Brain microvascular endothelial cell (primary cell): ENCODE measurements at regions not wholly inside any gene's neighbourhood (a gene's known extent, or its start where the extent isn't known, plus 50 kb on each side); places are given as distances from the start of the nearest gene placed in this dataset.
"Not testable (repeated sequence)": the region's sequence is repeated elsewhere in the genome, so short reads cannot be mapped to it uniquely, and the experiment has no call there.

Source experiments
- DNase-seq: peaks from one replicate; pipeline ENCODE4 v3.0.0-alpha.2; 2020
- H3K27ac ChIP-seq: fragments of 250-450 bp; sonication (Bioruptor Pico); 2 replicates; pipeline ENCODE4 v1.5.1; 2020; ENCODE audit warnings: mild to moderate bottlenecking, moderate library complexity
- H3K27me3 ChIP-seq: fragments of 250-450 bp; sonication (Bioruptor Pico); replicated peaks from 2 replicates; pipeline ENCODE4 v1.5.1; 2020; ENCODE audit warnings: mild to moderate bottlenecking
- H3K36me3 ChIP-seq: fragments of 250-450 bp; sonication (Bioruptor Pico); replicated peaks from 2 replicates; pipeline ENCODE4 v1.5.1; 2020; ENCODE audit warnings: mild to moderate bottlenecking
- H3K4me3 ChIP-seq: 2 replicates; pipeline ENCODE4 v1.5.1; 2011; ENCODE audit warnings: low read depth, mild to moderate bottlenecking, control low read depth, low read length, moderate library complexity
- CTCF ChIP-seq: IDR thresholded peaks from 2 replicates; pipeline ENCODE4 v1.5.1; 2011; ENCODE audit warnings: low read depth, mild to moderate bottlenecking, moderate library complexity, low read length, control low read depth, inconsistent platforms; ENCODE audit errors: missing control alignments
- in situ Hi-C: cut with HindIII; loops from 2 replicates; pipeline ENCODE4 v1.10.0; 2017; ENCODE audit warnings: low sequenced_read_pairs, low pct_ligation_motif_present

- Histone ChIP-seq H3K36me3 (no peaks in the 10 kb centered on the region), H3K27me3 (no peaks in the 10 kb centered on the region), H3K4me3 (no peak overlapping the region), H3K27ac (no peak overlapping the region)
- in situ Hi-C loops = no loop called here
- no peak for DNase-seq
- no peak for TF ChIP-seq CTCF
Measured at GRCh38 chr6:11845664-11846577, 67.3 kb upstream of the ADTRP start.

DNA sequence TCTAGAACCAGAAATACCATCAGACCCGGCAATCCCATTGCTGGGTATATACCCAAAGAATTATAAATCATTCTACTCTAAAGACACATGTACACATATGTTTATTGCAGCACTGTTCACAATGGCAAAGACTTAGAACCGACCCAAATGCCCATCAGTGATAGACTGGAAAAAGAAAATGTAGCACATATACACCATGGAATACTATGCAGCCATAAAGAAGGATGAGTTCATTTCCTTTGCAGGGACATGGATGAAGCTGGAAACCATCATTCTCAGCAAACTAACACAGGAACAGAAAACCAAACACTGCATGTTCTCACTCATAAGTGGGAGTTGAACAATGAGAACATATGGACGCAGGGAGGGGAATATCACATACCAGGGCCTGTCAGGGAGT lies 64.2 kb upstream of the ADTRP start:
- H3K4me3 ChIP-seq, DNase-seq, H3K27ac ChIP-seq, H3K36me3 ChIP-seq, in situ Hi-C loops, H3K27me3 ChIP-seq: not testable (repeated sequence)

- Histone ChIP-seq H3K36me3 (no peaks in the 10 kb centered on the region), H3K4me3 (no peak overlapping the region), H3K27me3 (no peaks in the 10 kb centered on the region), H3K27ac (no peak overlapping the region)
- in situ Hi-C loops = no loop called here
- no peak for DNase-seq
- TF ChIP-seq CTCF = no peak
Measured at GRCh38 chr6:11835065-11835464, 56.5 kb upstream of the ADTRP start.

DNA sequence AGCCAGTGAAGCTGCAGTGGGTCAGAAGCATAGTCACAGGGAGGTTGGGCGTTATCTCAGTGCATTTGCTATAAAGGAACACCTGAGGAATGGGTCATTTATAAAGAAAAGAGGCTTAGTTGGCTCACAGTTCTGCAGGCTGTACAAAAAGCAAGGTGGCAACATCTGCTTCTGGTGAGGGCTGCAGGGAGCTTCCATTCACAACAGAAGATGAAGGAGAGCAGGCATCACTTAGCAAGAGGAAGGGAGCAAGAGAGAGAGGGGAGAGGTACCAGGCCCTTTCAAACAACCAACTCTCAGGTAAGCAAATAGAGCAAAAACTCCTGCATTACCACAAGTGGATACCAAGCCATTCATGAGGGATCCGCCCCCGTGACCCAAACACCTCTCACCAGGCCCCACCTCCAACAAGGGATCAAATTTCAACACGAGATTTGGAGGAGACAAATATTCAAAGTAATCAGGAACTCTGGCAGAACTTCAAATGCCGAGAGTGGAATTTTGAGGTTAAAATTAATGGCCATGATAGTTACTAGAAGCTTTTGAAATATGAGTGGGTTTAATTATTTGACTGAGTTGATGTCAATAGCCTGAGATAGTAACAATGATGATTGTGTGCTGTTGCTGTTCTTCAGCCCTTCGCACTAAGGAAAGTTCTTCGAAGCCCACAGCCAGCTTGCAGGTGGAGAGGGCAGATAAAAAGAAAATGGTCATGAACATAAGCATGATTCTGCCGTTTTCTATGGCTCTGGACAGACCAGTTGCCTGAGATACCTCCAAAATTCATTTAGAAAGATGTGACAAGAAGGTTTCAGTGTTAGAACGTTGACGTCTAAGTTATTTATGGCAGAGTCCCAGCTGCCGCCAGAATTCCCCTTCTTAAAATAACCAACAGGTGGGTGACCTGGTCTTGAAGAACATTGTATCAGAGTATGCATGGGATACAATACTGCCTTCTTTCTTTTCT lies 55.3 kb upstream of the ADTRP start:
- Histone ChIP-seq H3K27ac (no peak overlapping the region), H3K36me3 (no peaks in the 10 kb centered on the region), H3K27me3 (no peaks in the 10 kb centered on the region), H3K4me3 (no peak overlapping the region)
- in situ Hi-C loops = no loop called here
- TF ChIP-seq CTCF = no peak
- DNase-seq = no peak

GRCh38 chr6:11831653-11832052 lies 53.0 kb upstream of the ADTRP start:
- H3K36me3 ChIP-seq = no peaks in the 10 kb centered on the region
- TF ChIP-seq CTCF = no peak
- no peak overlapping the region for H3K4me3 ChIP-seq
- DNase-seq = no peak
- in situ Hi-C loops = no loop called here
- no peaks in the 10 kb centered on the region for H3K27me3 ChIP-seq
- no peak overlapping the region for H3K27ac ChIP-seq

DNA sequence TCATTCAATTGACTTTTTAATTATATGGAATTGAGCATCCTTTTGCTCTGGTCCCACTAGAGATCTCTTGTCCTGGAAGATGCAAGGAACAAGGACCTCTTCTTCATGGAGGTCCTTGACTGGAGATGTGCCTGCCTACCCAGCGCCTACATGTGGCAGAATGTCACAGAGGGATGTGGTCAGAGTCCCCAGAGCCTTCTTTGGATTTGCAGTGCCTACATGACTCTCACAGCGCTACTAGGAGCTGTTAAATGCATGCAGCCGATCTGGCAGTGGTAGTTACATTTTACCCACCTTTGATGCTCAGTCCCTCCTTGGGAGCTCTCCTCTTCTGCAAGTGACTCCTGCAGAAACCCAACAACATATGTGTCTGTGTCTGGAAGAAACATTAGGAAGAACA lies 51.9 kb upstream of the ADTRP start:
- Histone ChIP-seq H3K27me3 (no peaks in the 10 kb centered on the region), H3K36me3 (no peaks in the 10 kb centered on the region), H3K27ac (no peak overlapping the region), H3K4me3 (no peak overlapping the region)
- TF ChIP-seq CTCF = no peak
- DNase-seq = no peak
- in situ Hi-C loops = no loop called here
